Neural cell (in vitro differentiated cells): ENCODE measurements at regions not wholly inside any gene's neighbourhood (a gene's known extent, or its start where the extent isn't known, plus 50 kb on each side); places are given as distances from the start of the nearest gene placed in this dataset.

ENCODE experiments used
- CTCF ChIP-seq: fragments of 450-650 bp; IDR thresholded peaks from 2 replicates; pipeline ENCODE4 v1.5.1; 2014; ENCODE audit warnings: antibody characterized with exemption, mild to moderate bottlenecking, moderate library complexity; ENCODE audit not compliant: poor library complexity, severe bottlenecking
- EP300 ChIP-seq: fragments of 450-650 bp; conservative IDR thresholded peaks from 2 replicates; pipeline ENCODE4 v1.6.1; 2014; ENCODE audit warnings: antibody characterized with exemption, mild to moderate bottlenecking, moderate library complexity; ENCODE audit not compliant: poor library complexity, severe bottlenecking
- EZH2 ChIP-seq: fragments of 200-600, 300-800 bp; shearing (Covaris generic), sonication (generic); IDR thresholded peaks from 2 replicates; pipeline ENCODE4 v1.6.1; 2014; ENCODE audit warnings: antibody characterized with exemption, low read length, borderline replicate concordance, mild to moderate bottlenecking; ENCODE audit not compliant: insufficient read depth, poor library complexity, severe bottlenecking
- MXI1 ChIP-seq: fragments of 450-650 bp; conservative IDR thresholded peaks from 2 replicates; pipeline ENCODE4 v1.6.1; 2014; ENCODE audit warnings: antibody characterized with exemption, mild to moderate bottlenecking; ENCODE audit not compliant: poor library complexity, severe bottlenecking
- POLR2AphosphoS5 ChIP-seq: IDR thresholded peaks from 2 replicates; pipeline ENCODE4 v1.6.1; 2012
- RAD21 ChIP-seq: fragments of 450-650 bp; conservative IDR thresholded peaks from 2 replicates; pipeline ENCODE4 v1.6.1; 2014; ENCODE audit warnings: antibody characterized with exemption, mild to moderate bottlenecking, moderate library complexity
- REST ChIP-seq: IDR thresholded peaks from 2 replicates; pipeline ENCODE4 v1.6.1; 2012; ENCODE audit warnings: borderline replicate concordance
- SMC3 ChIP-seq: fragments of 450-650 bp; conservative IDR thresholded peaks from 2 replicates; pipeline ENCODE4 v1.6.1; 2014; ENCODE audit warnings: antibody characterized with exemption, mild to moderate bottlenecking, moderate library complexity; ENCODE audit not compliant: poor library complexity
- TAF1 ChIP-seq: IDR thresholded peaks from 2 replicates; pipeline ENCODE4 v1.6.1; 2012; ENCODE audit warnings: low read depth

- TF ChIP-seq CTCF, result no peak
- TF ChIP-seq EZH2, result no peak
- TF ChIP-seq TAF1, result no peak
- no peak for TF ChIP-seq MXI1
- TF ChIP-seq POLR2AphosphoS5, result no peak
- no peak for TF ChIP-seq SMC3
- no peak for TF ChIP-seq REST
- no peak for TF ChIP-seq EP300
- TF ChIP-seq RAD21, result no peak
Observed at GRCh38 chr6:43954311-43955131, 172.7 kb downstream of the MRPL14 start.
